Neural cell (in vitro differentiated cells): ENCODE measurements at regions not wholly inside any gene's neighbourhood (a gene's known extent, or its start where the extent isn't known, plus 50 kb on each side); places are given as distances from the start of the nearest gene placed in this dataset.

Experiments
- EP300 ChIP-seq: fragments of 450-650 bp; conservative IDR thresholded peaks from 2 replicates; pipeline ENCODE4 v1.6.1; 2014; ENCODE audit warnings: antibody characterized with exemption, mild to moderate bottlenecking, moderate library complexity; ENCODE audit not compliant: poor library complexity, severe bottlenecking
- EZH2 ChIP-seq: fragments of 200-600, 300-800 bp; shearing (Covaris generic), sonication (generic); IDR thresholded peaks from 2 replicates; pipeline ENCODE4 v1.6.1; 2014; ENCODE audit warnings: antibody characterized with exemption, low read length, borderline replicate concordance, mild to moderate bottlenecking; ENCODE audit not compliant: insufficient read depth, poor library complexity, severe bottlenecking
- MXI1 ChIP-seq: fragments of 450-650 bp; conservative IDR thresholded peaks from 2 replicates; pipeline ENCODE4 v1.6.1; 2014; ENCODE audit warnings: antibody characterized with exemption, mild to moderate bottlenecking; ENCODE audit not compliant: poor library complexity, severe bottlenecking
- POLR2AphosphoS5 ChIP-seq: IDR thresholded peaks from 2 replicates; pipeline ENCODE4 v1.6.1; 2012
- RAD21 ChIP-seq: fragments of 450-650 bp; conservative IDR thresholded peaks from 2 replicates; pipeline ENCODE4 v1.6.1; 2014; ENCODE audit warnings: antibody characterized with exemption, mild to moderate bottlenecking, moderate library complexity
- TF ChIP-seq, protein P1 (sequence below): IDR thresholded peaks from 2 replicates; pipeline ENCODE4 v1.6.1; 2012; ENCODE audit warnings: borderline replicate concordance
- TF ChIP-seq, protein P2 (sequence below): fragments of 450-650 bp; IDR thresholded peaks from 2 replicates; pipeline ENCODE4 v1.5.1; 2014; ENCODE audit warnings: antibody characterized with exemption, mild to moderate bottlenecking, moderate library complexity; ENCODE audit not compliant: poor library complexity, severe bottlenecking

DNA sequence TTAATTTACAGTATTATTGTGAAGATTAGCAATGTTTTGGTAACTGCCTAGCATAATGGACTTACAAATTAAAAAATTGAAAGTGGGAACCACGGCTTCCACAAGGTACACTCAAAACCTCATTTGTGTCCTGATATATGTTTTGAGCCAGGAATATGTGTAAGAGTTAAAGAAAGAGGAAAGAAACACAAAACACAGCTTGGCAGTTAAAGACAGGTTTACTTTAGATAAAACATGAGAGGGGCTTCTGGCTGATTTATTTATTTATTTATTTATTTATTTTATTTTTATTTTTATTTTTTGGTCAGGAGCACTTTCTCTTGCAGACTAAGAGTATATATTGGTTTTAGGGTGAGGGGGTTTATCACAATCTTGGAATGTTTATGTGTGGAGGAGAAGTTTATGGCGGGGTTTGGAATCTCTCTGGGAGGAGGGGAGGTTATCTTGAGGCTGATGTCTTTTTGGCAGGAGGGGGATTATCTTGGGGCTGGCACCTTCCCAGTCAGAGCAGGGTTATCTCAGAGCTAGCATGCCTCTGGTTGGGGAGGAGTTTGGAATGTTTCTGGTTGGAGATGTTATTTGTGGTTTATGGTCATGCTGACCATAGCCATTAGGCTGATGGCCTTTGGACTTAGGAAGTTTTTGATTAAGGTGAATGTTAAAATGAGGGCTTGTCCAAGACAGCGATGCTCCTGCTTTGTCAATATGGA is 436.7 kb downstream of the DAD1 start:
- TF ChIP-seq, protein P1, sequence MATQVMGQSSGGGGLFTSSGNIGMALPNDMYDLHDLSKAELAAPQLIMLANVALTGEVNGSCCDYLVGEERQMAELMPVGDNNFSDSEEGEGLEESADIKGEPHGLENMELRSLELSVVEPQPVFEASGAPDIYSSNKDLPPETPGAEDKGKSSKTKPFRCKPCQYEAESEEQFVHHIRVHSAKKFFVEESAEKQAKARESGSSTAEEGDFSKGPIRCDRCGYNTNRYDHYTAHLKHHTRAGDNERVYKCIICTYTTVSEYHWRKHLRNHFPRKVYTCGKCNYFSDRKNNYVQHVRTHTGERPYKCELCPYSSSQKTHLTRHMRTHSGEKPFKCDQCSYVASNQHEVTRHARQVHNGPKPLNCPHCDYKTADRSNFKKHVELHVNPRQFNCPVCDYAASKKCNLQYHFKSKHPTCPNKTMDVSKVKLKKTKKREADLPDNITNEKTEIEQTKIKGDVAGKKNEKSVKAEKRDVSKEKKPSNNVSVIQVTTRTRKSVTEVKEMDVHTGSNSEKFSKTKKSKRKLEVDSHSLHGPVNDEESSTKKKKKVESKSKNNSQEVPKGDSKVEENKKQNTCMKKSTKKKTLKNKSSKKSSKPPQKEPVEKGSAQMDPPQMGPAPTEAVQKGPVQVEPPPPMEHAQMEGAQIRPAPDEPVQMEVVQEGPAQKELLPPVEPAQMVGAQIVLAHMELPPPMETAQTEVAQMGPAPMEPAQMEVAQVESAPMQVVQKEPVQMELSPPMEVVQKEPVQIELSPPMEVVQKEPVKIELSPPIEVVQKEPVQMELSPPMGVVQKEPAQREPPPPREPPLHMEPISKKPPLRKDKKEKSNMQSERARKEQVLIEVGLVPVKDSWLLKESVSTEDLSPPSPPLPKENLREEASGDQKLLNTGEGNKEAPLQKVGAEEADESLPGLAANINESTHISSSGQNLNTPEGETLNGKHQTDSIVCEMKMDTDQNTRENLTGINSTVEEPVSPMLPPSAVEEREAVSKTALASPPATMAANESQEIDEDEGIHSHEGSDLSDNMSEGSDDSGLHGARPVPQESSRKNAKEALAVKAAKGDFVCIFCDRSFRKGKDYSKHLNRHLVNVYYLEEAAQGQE = no peak
- TF ChIP-seq, protein P2, sequence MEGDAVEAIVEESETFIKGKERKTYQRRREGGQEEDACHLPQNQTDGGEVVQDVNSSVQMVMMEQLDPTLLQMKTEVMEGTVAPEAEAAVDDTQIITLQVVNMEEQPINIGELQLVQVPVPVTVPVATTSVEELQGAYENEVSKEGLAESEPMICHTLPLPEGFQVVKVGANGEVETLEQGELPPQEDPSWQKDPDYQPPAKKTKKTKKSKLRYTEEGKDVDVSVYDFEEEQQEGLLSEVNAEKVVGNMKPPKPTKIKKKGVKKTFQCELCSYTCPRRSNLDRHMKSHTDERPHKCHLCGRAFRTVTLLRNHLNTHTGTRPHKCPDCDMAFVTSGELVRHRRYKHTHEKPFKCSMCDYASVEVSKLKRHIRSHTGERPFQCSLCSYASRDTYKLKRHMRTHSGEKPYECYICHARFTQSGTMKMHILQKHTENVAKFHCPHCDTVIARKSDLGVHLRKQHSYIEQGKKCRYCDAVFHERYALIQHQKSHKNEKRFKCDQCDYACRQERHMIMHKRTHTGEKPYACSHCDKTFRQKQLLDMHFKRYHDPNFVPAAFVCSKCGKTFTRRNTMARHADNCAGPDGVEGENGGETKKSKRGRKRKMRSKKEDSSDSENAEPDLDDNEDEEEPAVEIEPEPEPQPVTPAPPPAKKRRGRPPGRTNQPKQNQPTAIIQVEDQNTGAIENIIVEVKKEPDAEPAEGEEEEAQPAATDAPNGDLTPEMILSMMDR = no peak
- TF ChIP-seq EZH2 (no peak), POLR2AphosphoS5 (no peak), EP300 (no peak), MXI1 (no peak), RAD21 (no peak)
